ENCODE measurements at regions not wholly inside any gene's neighbourhood (a gene's known extent, or its start where the extent isn't known, plus 50 kb on each side); places are given as distances from the start of the nearest gene placed in this dataset.

DNA sequence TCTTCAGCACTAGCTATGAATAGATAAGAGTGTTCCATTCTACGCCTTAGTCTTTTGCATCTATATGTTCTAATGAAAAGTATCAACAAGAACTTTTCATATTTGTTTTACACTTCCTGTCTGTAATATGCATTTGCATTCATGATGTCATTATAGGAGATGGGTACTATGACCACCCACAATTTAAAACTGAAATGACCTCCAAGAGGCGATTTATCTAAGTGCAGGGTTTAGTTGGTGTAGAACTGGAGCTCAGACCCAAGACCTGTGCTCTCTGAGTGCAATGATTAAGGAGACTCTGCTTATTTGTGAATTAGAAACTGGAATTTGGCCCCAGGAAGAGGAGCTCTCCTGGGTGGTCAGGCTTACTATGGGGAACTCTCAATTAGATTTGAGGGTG lies 289.1 kb downstream of the ETS1 start:
- DNase-seq = no peak

DNA sequence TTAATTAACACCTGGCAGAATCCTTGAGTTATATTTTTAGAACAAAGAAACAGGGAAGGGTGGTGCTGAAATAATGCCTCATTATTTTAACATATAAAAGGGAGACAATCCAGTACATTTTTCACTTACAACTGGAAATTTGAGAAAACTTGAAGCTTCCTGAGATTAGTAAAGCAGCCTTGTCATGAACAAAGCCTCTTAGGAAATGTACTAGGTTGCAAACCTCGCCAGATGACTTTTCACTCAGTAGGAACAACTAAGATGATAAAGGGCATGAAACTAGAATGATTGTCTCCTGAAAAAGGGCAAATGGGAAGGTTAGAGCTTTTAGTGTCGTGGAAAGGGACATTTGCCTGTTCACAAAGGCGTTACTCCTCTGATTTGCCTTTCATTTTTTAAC lies 289.6 kb downstream of the ETS1 start:
- no peak for DNase-seq

DNA sequence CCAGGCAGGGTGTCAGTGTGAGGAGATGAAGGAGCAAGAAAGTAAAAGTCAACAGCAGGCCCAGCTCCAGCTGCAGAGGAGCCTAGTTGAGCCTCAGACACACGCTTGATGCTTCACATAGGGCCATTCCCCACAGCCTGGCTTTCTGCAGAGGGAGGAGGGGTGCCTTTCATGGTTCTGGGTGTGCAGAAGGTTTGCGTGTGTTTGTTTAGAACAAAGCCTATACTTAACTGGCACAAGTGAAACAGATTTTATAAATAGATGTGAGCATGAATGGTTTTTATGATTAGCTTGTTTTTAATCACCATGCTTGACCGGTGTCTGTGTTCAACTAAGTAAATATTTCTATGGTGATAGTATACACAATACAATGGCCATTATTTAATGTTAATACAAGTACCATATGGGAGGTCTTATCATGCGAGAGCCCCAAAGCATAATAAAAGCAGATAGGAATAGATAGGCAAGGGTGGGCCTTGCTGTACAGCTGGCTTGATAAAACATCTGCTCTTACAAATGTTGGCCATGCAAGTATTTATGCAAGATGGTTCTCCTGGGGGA lies 290.2 kb downstream of the ETS1 start:
- no peak for DNase-seq

DNA sequence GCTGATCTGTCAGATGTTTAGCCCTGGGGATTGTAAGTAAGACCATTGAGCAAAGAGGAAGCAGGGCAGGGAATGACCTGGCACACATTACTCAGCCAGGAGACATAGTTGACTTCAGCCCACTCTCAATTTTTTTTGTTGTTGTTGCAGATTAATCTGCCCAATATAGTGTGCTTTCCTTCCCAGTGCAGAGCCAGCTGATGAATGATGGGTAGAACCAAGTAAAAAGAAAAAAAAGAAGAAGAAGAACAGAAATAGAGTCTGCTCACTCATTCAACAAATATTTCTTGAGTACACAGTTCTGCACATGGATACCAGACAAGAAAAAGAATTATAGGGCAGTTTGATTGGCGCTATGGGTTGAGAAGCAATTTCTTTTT lies 292.7 kb downstream of the ETS1 start:
- no peak for DNase-seq

DNA sequence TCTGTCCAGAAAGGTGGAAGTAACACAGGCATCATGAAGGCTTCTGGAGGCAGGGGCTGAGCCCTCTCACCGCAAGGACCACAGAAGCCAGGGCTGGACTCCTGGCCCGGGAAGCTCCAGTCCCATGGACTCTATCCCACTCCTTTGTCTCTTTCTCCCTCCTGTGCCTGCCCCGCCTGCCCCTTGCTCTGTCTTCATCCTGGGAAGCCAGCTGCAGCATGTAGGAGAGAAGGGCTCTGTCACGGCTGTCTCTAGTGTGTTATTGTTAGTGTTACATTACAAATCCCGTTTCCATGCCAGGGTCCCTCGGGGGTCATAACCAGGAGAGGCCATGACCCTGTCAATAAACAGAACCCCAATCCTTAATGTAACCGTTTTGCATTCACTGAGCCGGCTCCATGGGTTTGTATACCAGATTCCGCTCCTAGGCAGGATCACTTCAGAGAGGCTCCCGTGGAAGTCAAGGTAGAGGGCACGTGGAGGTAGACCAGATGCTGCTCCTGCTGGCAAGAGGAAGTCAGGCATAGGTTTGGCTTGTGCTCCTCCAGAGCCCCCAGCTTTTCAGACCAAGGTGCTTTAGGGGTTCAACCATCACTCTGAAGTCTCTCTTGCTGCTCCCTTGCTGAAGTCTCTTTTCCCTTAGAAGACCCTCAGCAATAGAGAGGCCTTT lies 293.2 kb downstream of the ETS1 start:
- no peak for DNase-seq

DNA sequence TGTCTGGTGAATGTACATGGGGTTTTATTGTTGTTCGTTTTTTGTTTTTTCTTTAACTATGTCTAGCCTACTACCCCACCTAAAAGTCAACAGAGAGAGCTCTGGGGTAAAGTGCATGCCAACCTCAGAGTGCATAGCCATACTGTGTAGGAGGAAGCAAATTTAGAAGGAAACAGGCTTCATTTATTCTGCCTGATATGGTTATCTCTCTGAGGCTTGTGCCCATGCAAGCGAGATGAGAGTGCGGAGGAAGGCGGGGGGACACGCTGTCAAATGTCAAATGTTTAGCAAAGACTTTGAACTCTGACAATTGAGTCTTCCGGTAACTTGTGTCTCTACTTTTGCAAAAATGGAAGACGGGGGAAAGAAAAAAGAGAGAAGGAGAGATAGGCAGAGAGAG lies 295.5 kb downstream of the ETS1 start:
- peak; percentile 18 for DNase-seq

DNA sequence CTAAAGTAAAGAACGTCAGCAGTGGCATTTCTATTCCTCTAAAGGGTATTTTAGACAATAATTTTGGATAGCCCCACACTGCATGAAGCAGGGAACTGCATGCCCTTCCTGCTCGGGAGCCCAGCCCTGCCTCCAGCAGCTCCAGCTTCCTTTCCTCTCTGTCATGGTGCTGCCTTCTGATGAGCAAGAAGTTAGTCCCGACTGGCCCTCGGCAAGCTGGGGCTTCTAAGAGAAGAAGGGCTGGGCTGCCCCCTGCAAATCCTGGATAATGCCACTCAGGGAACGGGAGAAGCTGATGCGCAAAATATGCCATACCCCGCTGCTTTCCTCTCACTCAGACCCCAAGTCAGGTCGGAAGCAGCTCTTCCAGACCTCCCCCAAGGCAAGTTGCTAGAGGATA lies 296.4 kb downstream of the ETS1 start:
- DNase-seq = no peak

DNA sequence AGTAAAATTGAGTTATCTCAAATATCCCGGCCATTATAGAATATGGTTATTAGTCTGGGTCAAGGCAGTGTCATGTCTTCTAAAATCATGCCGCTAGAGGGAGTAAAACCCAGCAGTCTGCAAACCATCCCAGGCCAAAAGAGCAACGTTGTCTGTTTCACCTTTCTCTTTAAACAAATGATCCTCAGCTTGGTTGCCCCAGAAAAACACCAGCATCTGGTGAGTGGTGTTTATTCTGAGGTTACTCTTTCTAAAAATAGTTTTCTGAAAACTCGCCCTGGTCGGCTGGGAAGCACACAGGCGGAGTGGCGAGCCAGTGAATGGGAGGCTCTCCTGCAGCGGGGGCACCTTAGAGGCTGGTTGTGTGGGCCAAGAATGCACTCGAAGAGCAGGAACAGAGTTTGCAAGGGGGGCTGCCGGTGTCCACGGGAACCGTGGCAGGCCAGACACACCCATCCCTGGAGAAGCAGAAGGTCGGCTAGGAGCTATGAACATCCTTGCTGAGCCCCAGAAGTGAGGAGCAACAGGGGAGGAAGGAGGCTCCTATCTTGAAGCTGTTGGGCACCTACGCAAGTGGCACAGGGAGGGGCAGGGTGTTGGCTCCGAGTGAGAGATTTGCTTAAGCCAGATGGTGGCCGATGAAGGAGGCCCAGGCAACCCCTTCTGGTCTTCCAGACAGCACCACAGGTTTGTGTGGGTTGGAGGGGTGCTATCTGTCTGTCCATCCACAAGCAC lies 297.1 kb downstream of the ETS1 start:
- peak; percentile 44 for DNase-seq

DNA sequence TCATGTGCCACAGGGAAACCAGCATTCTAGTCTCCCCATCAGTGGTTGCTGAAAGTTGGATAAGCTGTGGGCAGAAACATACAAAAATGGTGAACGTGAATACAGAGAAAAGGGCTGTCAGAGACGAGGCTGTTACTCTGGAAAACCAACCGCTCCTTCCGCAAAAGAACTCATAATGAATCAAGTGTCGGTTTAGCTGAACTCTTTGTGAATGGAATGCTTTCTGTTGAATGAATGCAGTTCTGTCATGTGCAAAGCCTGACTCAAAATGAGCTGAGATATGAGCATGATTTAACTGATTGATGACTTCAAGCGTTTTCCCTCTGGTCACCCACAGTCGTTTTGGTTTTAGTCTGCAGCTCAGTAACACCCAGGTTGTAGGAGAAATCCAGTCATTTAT lies 298.3 kb downstream of the ETS1 start:
- no peak for DNase-seq

DNA sequence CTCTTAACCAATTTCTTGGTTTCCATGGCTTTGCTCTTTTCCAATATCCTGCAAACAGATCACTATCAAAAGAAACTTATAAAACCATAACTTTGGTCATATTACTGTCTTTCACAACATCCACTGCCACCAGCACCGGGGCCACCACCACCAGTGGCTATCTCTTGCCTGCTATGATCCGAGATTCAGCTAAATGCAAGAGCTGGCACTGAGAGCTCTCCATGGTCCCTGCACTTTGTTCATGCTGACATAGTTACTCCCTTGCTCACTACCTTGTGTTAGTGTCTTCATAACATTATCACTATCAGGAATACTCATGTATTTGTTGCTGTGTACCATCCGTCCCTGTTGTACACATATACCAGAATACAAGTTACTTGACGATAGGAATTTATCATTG lies 299.0 kb downstream of the ETS1 start:
- no peak for DNase-seq

DNA sequence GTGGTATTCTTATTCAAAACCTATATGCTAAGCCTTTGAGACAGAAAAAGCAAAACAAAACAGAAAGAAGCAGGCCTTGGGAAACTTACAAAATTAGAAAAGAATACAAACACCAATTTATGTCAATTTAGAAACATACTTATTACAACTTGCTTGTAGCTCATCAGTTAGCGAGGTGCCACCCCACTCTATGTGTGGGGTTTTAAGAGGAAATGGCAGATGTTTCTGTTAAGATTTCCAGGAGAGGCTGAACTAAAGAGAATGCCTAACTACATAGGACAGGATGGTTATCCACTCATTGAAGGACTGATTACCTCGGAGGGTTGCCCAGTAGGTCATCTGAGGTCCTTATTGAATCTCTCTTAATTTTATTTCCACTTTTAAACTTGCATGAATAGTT lies 302.0 kb downstream of the ETS1 start:
- DNase-seq = no peak

DNA sequence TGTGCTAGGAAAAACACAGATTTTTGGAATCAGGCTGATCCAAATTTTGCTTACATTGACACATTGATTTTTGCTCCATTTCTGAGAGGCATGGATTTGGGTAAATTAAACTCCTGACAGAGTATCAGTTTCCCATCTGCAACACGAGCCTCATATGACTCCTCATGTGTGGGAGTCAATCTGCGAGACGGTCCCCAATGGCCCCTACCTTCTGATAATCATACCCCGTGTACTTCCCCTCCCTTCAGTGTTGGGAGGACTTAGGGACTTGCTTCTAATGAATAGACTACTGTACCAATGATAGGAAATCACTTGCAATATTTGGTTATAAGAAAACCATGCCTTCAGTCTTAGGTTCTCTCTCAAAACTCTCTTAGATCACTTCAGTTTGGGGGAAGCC lies 302.7 kb downstream of the ETS1 start:
- DNase-seq = no peak

DNA sequence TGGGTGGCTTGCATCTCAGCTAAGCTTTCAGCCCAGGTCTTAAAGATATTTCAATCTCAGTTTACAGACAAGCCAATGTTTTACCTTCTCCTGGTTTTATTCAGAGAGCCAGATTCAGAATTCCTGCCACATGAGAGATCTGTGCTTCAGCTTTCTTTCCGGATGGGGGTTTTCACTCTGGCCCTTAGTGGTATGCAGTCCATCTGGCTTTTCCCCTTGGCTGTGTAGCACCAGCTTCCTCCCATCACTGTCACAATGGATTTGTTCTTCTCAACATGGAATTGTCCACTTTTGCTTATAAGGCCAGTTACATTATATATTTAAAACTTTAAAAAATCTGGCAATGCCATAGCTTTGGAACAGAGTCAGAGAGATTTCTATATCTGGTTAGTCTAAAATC lies 303.9 kb downstream of the ETS1 start:
- no peak for DNase-seq

DNA sequence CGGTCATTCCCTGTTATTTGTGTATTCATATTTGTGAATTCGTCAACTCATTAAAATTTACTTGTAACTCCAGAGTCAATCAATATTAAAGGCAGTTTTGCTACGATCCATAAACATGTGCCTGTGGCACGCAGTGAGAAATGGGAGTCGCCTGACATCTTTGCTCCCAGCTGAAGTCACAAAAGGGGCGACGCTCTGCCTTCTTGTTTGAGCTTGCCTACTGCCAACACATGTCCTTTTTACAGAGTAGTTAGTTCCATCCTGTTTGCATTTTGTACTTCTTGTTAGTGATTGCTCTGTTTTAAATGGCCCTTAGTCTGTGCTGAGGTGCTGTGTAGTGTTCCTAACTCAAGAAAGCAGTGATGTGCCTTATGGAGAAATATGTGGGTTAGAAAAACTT lies 305.3 kb downstream of the ETS1 start:
- no peak for DNase-seq

DNA sequence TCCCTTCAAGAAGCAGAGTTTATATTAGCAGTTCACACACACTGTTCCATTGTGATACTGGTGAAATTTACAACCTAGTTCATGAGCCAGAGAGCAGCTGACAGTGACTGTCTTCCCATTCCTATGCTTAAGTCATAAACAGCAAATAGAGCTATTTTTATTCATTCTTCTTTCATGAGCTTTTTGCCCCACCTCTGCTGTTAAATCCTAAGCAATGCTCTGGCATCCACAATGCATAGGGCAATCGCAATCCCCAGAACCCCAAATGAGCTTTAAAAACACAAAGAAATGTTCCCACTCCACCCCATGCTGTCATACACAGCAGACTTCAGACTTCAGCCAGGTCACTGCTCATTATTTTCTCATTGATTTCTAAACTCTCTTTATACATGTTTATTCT lies 307.5 kb downstream of the ETS1 start:
- DNase-seq = no peak

DNA sequence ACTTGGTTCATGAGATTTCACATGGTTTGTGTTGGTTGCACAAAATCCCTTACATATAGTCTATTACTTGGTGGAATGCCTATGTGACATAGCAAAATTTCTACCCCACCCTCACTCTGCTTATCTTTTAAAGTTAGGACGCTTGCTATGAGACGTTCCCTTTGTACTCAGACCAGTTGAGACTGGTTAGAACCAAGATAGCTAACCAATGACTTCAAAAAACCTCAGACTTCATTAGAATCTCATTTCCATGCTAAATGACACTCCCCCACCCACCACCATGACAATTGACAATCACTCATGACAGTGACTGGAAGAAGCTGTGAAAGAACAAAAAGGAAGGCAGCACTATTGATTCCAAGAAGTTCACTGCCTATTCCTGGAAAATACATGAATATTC lies 313.6 kb downstream of the ETS1 start:
- DNase-seq = no peak

DNA sequence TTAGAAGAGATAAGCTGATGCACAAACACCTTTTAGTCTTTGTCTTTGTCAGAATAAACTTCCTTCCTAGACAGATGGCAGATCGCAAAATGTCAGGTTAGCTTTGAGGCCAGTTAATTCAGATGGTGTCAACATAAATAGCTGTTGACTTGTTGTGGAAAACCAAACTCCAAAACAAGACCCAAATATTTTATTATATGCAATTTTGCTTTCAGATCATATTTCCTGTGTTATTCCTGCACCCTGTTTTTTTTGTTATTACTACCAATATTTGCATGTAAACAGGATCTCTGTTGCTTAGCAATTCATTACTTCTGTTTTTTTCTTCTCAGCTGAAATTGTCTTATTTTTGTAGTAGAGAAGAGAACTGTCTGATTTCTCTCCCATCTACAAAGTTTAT lies 316.0 kb downstream of the ETS1 start:
- DNase-seq = no peak

DNA sequence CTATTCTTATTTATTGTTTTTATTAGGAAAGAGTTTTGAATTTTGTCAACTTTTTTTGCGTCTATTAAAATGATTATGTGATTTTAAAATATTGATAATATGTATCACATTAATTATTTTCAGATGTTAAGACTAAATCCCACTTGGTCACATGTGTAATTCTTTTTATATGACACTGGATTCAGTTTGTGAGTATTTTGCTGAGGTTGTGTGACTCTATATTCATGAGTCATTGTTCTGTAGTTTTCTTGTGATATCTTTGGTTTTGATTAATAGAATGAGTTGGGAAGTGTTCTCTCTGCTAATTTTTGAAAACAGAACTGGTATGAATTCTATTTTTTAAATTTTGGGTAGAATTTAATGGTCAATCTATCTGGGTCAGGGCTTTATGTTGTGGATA lies 317.9 kb downstream of the ETS1 start:
- DNase-seq = no peak

DNA sequence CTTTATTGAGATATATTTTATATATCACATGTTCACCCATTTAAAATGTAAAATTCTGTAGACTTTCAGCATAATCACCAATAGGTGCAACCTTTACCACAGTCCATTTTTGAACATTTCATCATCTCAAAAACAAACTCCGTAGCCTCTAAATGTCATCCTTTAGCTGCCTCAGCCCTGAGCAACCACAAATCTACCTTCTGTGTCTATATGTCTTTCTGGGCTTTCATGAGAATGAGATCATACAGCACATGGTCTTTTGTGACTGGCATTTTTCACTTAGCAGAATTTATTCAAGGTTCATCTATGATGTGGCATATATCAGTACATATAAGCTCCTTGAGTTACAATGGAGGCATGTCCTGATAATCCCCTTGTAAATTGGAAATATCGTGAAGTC lies 320.5 kb downstream of the ETS1 start:
- no peak for DNase-seq

DNA sequence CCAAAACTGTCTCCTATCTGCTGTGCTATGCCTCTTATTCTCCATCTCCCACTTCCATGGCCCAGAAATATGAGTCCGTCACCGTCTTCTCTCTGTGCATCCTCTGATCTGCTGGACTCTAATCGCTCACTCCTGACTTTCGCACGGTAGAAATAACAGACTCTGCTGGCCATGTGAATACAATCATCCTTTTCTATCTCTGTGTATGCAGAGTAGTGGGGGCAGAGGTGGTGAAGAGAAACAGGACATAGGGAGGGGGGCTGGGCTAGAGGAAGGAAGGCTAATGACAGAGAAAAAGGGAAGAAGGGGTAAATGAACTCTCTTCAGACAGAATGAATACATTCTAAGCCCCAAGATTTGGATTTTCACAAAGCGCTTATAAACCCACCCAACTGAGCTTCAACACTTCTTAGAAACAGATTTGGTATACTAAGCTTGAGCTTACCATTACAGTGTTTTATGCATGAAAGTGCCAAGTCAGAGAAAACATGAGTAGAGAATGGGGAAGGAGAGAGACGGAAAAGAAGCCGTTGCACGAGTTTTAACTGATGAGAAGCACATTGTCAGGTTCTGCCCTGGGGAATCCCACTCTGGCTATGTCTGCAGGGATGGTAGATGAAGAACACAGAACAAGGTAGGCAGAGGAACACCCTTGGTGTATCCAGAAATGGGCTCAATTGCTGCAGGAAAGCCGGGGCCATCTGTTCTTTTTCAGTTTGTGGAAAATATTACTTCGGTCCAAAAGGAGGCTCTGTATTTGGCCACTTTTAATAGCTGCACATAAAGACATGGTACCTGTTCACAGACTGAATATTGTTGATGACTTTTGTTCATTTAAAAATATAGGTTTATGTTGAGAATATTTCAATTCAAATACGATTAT lies 324.7 kb downstream of the ETS1 start:
- DNase-seq = no peak

DNA sequence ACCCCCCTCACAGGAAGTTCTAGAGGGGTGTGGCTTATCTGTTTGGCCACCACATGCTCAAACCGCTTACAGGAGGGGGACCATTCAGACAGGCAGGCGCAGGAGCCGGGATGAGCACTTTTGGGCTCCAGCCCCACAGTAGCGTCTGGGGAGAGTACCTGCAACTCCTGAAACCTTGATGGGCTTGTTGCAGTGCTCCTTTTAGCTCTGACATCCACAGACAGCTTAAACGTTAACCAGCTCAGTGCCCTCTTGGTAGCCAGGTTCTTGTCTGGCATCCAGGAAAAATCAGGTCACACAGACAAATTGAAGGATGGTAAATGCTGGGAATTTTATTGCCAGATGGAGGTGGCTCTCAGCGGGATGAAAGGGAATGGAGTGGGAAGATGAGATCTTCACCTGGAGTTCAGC lies 326.3 kb downstream of the ETS1 start:
- DNase-seq = no peak

DNA sequence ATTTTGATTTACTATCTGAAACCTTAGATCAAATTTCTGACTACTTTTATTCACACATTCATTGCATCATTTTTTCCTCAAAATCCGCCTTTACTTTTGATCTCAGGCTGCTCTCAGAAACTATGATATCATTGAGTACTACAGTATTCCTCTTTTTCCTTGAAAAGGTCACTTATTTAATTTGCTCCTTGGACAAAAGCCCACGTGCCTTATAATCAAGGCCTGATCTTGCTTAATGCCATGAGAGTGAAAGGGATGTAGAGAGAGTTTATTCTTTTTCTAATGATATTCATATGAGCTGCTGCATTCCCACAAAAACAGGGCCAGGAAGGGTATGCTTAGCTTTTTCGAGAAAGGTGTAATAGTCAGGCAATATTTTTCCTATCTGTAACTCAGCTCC lies 327.0 kb downstream of the ETS1 start:
- no peak for DNase-seq

DNA sequence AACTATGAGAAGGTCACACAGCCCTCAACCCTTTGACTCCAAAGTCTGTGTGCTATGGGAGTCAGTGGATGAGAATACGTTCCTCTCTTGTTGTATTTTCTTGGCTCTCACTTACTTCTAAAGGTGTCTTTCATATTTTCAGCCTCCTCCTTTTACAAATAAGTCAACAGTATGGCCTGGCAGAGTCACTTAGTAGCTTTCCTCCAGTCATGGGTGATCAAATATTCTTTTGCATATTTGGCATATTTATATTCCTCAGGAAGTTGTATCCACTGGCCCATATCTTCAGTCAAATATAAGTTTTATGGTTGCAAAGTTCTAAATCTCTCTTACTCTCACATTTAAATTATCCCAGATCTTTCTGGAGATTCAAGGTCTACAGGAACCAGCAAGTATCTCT lies 327.5 kb downstream of the ETS1 start:
- DNase-seq = no peak

DNA sequence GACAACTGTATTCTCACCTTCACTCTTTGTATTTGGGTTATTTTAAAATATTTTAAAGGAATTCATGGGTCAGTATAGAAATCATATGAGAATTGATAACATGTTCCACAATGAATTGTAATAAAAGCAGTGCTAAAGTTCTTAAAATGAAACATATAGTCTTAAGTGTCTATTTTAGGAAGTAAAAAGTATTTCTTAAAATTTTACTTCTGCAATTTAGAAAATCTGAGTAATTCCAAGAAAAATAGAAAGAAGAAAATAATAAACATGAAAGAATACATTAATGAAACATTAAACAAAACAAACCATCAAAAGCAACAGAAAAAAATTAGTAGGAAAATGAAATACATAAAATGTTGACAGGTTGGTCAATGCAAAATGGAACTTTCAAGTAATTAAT lies 332.4 kb downstream of the ETS1 start:
- DNase-seq = no peak
